GM12892 (cell line): ENCODE measurements at regions not wholly inside any gene's neighbourhood (a gene's known extent, or its start where the extent isn't known, plus 50 kb on each side); places are given as distances from the start of the nearest gene placed in this dataset.

Experiments
- POLR2A ChIP-seq: IDR thresholded peaks from 2 replicates; pipeline ENCODE4 v1.6.1; 2011; ENCODE audit warnings: low read depth, low read length, control low read depth
- POLR2AphosphoS5 ChIP-seq: IDR thresholded peaks from 2 replicates; pipeline ENCODE4 v1.6.1; 2011; ENCODE audit warnings: low read depth, low read length, control low read depth
- TAF1 ChIP-seq: IDR thresholded peaks from 2 replicates; pipeline ENCODE4 v1.6.1; 2011; ENCODE audit warnings: low read depth, mild to moderate bottlenecking, control low read depth, low read length, borderline replicate concordance

- TF ChIP-seq POLR2A: no peak
- TF ChIP-seq POLR2AphosphoS5: no peak
- TF ChIP-seq TAF1: no peak
These were observed 276.3 kb upstream of the ZSWIM2 start for GRCh38 chr2:187125318-187125717.
